ENCODE measurements at regions not wholly inside any gene's neighbourhood (a gene's known extent, or its start where the extent isn't known, plus 50 kb on each side); places are given as distances from the start of the nearest gene placed in this dataset.

DNA sequence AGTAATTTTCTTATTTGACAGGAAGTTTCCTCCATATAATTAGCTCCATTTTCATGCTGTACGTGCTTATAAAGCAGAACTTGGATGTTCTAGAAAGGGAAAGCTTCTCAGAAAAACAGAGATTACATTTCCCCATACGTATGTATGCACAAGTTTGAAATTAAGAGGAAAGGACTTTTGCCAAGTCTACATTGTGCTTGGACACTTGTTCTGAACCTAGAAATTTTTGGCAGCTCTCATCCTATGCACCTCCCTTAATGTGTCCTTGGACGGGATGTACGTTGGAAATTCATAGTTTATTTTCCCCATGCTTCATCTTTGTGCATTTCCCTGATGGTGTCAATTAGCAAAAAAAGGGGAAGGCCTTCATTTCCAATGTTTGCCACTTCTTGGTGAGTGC, 322.7 kb downstream of the BLID start:
- TF ChIP-seq, protein P1, sequence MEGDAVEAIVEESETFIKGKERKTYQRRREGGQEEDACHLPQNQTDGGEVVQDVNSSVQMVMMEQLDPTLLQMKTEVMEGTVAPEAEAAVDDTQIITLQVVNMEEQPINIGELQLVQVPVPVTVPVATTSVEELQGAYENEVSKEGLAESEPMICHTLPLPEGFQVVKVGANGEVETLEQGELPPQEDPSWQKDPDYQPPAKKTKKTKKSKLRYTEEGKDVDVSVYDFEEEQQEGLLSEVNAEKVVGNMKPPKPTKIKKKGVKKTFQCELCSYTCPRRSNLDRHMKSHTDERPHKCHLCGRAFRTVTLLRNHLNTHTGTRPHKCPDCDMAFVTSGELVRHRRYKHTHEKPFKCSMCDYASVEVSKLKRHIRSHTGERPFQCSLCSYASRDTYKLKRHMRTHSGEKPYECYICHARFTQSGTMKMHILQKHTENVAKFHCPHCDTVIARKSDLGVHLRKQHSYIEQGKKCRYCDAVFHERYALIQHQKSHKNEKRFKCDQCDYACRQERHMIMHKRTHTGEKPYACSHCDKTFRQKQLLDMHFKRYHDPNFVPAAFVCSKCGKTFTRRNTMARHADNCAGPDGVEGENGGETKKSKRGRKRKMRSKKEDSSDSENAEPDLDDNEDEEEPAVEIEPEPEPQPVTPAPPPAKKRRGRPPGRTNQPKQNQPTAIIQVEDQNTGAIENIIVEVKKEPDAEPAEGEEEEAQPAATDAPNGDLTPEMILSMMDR (IDR thresholded peaks at IDR 0.05) = no peak
- TF ChIP-seq POLR2A (IDR thresholded peaks at IDR 0.05) (no peak), EP300 (IDR thresholded peaks at IDR 0.05) (no peak)
